ENCODE measurements at regions not wholly inside any gene's neighbourhood (a gene's known extent, or its start where the extent isn't known, plus 50 kb on each side); places are given as distances from the start of the nearest gene placed in this dataset.

- no peak for DNase-seq
Observed at GRCh38 chr5:4765411-4765810, 374.7 kb upstream of the ADAMTS16 start.

- no peak for DNase-seq
Observed at GRCh38 chr5:4766101-4766500, 374.0 kb upstream of the ADAMTS16 start.

- no peak for DNase-seq
Observed at GRCh38 chr5:4772591-4772990, 367.5 kb upstream of the ADAMTS16 start.

- DNase-seq: no peak
Observed at GRCh38 chr5:4773827-4774317, 366.3 kb upstream of the ADAMTS16 start.

GRCh38 chr5:4777435-4777834, 362.7 kb upstream of the ADAMTS16 start:
- DNase-seq: no peak

GRCh38 chr5:4780633-4781032, 359.5 kb upstream of the ADAMTS16 start:
- DNase-seq: no peak

GRCh38 chr5:4781299-4781698, 358.8 kb upstream of the ADAMTS16 start:
- DNase-seq: no peak

GRCh38 chr5:4785971-4786370, 354.2 kb upstream of the ADAMTS16 start:
- DNase-seq: no peak

GRCh38 chr5:4797445-4797844, 342.7 kb upstream of the ADAMTS16 start:
- no peak for DNase-seq

- no peak for DNase-seq
Observed at GRCh38 chr5:4802044-4802443, 338.1 kb upstream of the ADAMTS16 start.

- DNase-seq: no peak
Observed at GRCh38 chr5:4804691-4805360, 335.3 kb upstream of the ADAMTS16 start.

GRCh38 chr5:4815002-4815401, 325.1 kb upstream of the ADAMTS16 start:
- no peak for DNase-seq

- DNase-seq: no peak
Observed at GRCh38 chr5:4817767-4818166, 322.4 kb upstream of the ADAMTS16 start.

- no peak for DNase-seq
Observed at GRCh38 chr5:4831325-4831724, 308.8 kb upstream of the ADAMTS16 start.

- DNase-seq: no peak
Observed at GRCh38 chr5:4832471-4832870, 307.7 kb upstream of the ADAMTS16 start.

GRCh38 chr5:4833104-4833738, 306.9 kb upstream of the ADAMTS16 start:
- no peak for DNase-seq

- no peak for DNase-seq
Observed at GRCh38 chr5:4837489-4838058, 302.6 kb upstream of the ADAMTS16 start.

- no peak for DNase-seq
Observed at GRCh38 chr5:4845221-4845620, 294.9 kb upstream of the ADAMTS16 start.

GRCh38 chr5:4847766-4848165, 292.4 kb upstream of the ADAMTS16 start:
- no peak for DNase-seq

GRCh38 chr5:4855036-4855435, 285.1 kb upstream of the ADAMTS16 start:
- no peak for DNase-seq

GRCh38 chr5:4855880-4856279, 284.2 kb upstream of the ADAMTS16 start:
- DNase-seq: no peak

- no peak for DNase-seq
Observed at GRCh38 chr5:4857761-4858160, 282.4 kb upstream of the ADAMTS16 start.

- DNase-seq: no peak
Observed at GRCh38 chr5:4859500-4860235, 280.5 kb upstream of the ADAMTS16 start.

- DNase-seq: no peak
Observed at GRCh38 chr5:4860631-4861030, 279.5 kb upstream of the ADAMTS16 start.

Data from stimulated activated naive CD4-positive, alpha-beta T cell treated with Interleukin-2 at 50 U/mL for 16 hours (primary cell).